ENCODE measurements at regions not wholly inside any gene's neighbourhood (a gene's known extent, or its start where the extent isn't known, plus 50 kb on each side); places are given as distances from the start of the nearest gene placed in this dataset.

- no peaks in the 10 kb centered on the region for H3K4me1 ChIP-seq (ENCODE audit: insufficient read depth)
- no peak overlapping the region for H2AFZ ChIP-seq
- H3K9me2 ChIP-seq (replicated peaks; ENCODE audit: insufficient read depth), result no peaks in the 10 kb centered on the region
- no peak overlapping the region for H3K4me3 ChIP-seq
- no peaks in the 10 kb centered on the region for H3K27me3 ChIP-seq
- no peaks in the 10 kb centered on the region for H3K9me3 ChIP-seq (ENCODE audit: low read depth)
- H3K4me2 ChIP-seq, result no peak overlapping the region
- no peak for DNase-seq (ENCODE audit: low spot score)
- 95% methylated on average over 18 of the region's 20 CpGs for WGBS (ENCODE audit: low lambda C conversion rate, missing lambda C conversion rate)
- no peak for TF ChIP-seq EZH2phosphoT487 (IDR thresholded peaks at IDR 0.05; ENCODE audit: low read depth, severe bottlenecking, unreplicated experiment)
- no peak for TF ChIP-seq CTCF (IDR thresholded peaks at IDR 0.05; ENCODE audit: poor library complexity)
- TF ChIP-seq EZH2 (IDR thresholded peaks at IDR 0.05; ENCODE audit: borderline replicate concordance), result no peak
- H3K36me3 ChIP-seq (replicated peaks; ENCODE audit: insufficient read depth, low read depth), result no peaks in the 10 kb centered on the region
- H3K27ac ChIP-seq, result no peak overlapping the region
- H4K20me1 ChIP-seq (ENCODE audit: insufficient read depth, poor library complexity, severe bottlenecking), result no peaks in the 10 kb centered on the region
- no peaks in the 10 kb centered on the region for H3K79me2 ChIP-seq
These were observed 113.5 kb upstream of the BEND4 start for GRCh38 chr4:42265782-42266602.

- DNase-seq (ENCODE audit: low spot score), result no peak
- Histone ChIP-seq H4K20me1 (ENCODE audit: insufficient read depth, poor library complexity, severe bottlenecking) (no peaks in the 10 kb centered on the region), H3K9me2 (replicated peaks; ENCODE audit: insufficient read depth) (no peaks in the 10 kb centered on the region), H3K9me3 (ENCODE audit: low read depth) (no peaks in the 10 kb centered on the region), H3K36me3 (replicated peaks; ENCODE audit: insufficient read depth, low read depth) (no peaks in the 10 kb centered on the region), H3K27me3 (no peaks in the 10 kb centered on the region), H2AFZ (no peak overlapping the region), H3K4me3 (no peak overlapping the region), H3K4me2 (no peak overlapping the region), H3K4me1 (ENCODE audit: insufficient read depth) (no peaks in the 10 kb centered on the region), H3K27ac (no peak overlapping the region), H3K79me2 (no peaks in the 10 kb centered on the region)
- TF ChIP-seq EZH2 (IDR thresholded peaks at IDR 0.05; ENCODE audit: borderline replicate concordance), result no peak
- TF ChIP-seq EZH2phosphoT487 (IDR thresholded peaks at IDR 0.05; ENCODE audit: low read depth, severe bottlenecking, unreplicated experiment), result no peak
- TF ChIP-seq CTCF (IDR thresholded peaks at IDR 0.05; ENCODE audit: poor library complexity), result no peak
- 93% methylated on average over 3 of the region's 3 CpGs for WGBS (ENCODE audit: low lambda C conversion rate, missing lambda C conversion rate)
These were observed 115.3 kb upstream of the BEND4 start for GRCh38 chr4:42267724-42268123.

GRCh38 chr4:42268824-42269223, 116.4 kb upstream of the BEND4 start:
- no peaks in the 10 kb centered on the region for H3K9me3 ChIP-seq (ENCODE audit: low read depth)
- DNase-seq (ENCODE audit: low spot score), result no peak
- no peaks in the 10 kb centered on the region for H4K20me1 ChIP-seq (ENCODE audit: insufficient read depth, poor library complexity, severe bottlenecking)
- WGBS (ENCODE audit: low lambda C conversion rate, missing lambda C conversion rate), result 63% methylated on average over 2 of the region's 2 CpGs
- H3K4me1 ChIP-seq (ENCODE audit: insufficient read depth), result no peaks in the 10 kb centered on the region
- no peaks in the 10 kb centered on the region for H3K9me2 ChIP-seq (replicated peaks; ENCODE audit: insufficient read depth)
- no peaks in the 10 kb centered on the region for H3K36me3 ChIP-seq (replicated peaks; ENCODE audit: insufficient read depth, low read depth)
- TF ChIP-seq EZH2phosphoT487 (IDR thresholded peaks at IDR 0.05; ENCODE audit: low read depth, severe bottlenecking, unreplicated experiment) (no peak), CTCF (IDR thresholded peaks at IDR 0.05; ENCODE audit: poor library complexity) (no peak), EZH2 (IDR thresholded peaks at IDR 0.05; ENCODE audit: borderline replicate concordance) (no peak)
- no peaks in the 10 kb centered on the region for H3K27me3 ChIP-seq
- no peaks in the 10 kb centered on the region for H3K79me2 ChIP-seq
- no peak overlapping the region for H3K27ac ChIP-seq
- H3K4me3 ChIP-seq, result no peak overlapping the region
- no peak overlapping the region for H2AFZ ChIP-seq
- H3K4me2 ChIP-seq, result no peak overlapping the region
